ENCODE measurements at regions not wholly inside any gene's neighbourhood (a gene's known extent, or its start where the extent isn't known, plus 50 kb on each side); places are given as distances from the start of the nearest gene placed in this dataset.

DNA sequence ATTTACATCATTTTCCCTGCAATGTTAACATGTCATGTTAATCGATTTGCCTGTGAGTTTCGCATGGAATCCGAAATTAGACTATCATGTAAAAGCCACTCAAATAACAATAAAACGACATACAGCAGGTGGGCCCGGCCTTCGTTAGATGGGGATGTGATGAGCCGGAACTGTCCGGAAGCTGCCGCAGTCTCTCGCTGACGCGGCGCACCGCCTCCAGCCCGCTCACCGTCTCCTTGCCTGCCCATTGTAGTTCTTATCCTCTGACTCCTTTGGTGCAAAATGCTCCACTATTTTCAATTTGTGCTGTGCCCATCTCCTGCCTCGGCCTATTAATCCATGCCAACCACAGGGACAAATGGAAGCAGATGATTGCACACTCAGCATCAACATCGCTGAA is 877.5 kb upstream of the TENM3 start:
- no peaks in the 10 kb centered on the region for H3K36me3 ChIP-seq
- intact Hi-C loops (cut with DNase I) = no loop called here
- DNase-seq (ENCODE audit: extremely low spot score in 2 of 2) = no peak
- no peaks in the 10 kb centered on the region for H3K9me3 ChIP-seq
- no peaks in the 10 kb centered on the region for H3K4me1 ChIP-seq
- TF ChIP-seq POLR2AphosphoS5 (IDR thresholded peaks at IDR 0.05; ENCODE audit: insufficient read depth in 1 of 2, low read depth in 1 of 2) = no peak
- H3K4me3 ChIP-seq = no peak overlapping the region
- no peak overlapping the region for H3K27ac ChIP-seq
- H3K27me3 ChIP-seq = no peaks in the 10 kb centered on the region

- TF ChIP-seq CTCF (IDR thresholded peaks at IDR 0.05) = no peak
- TF ChIP-seq POLR2A (IDR thresholded peaks at IDR 0.05) = no peak
- no peak for TF ChIP-seq POLR2AphosphoS5 (IDR thresholded peaks at IDR 0.05; ENCODE audit: insufficient read depth in 1 of 2, low read depth in 1 of 2)
- Histone ChIP-seq H3K27ac (no peak overlapping the region), H3K4me3 (no peak overlapping the region), H3K36me3 (no peaks in the 10 kb centered on the region), H3K9me3 (no peaks in the 10 kb centered on the region), H3K27me3 (no peaks in the 10 kb centered on the region), H3K4me1 (no peaks in the 10 kb centered on the region)
- DNase-seq (ENCODE audit: extremely low spot score in 2 of 2) = no peak
- intact Hi-C loops (cut with DNase I) = no loop called here
Observed at GRCh38 chr4:181372014-181372413, 871.2 kb upstream of the TENM3 start.

GRCh38 chr4:181376058-181376457 is 867.1 kb upstream of the TENM3 start:
- H3K4me3 ChIP-seq = no peak overlapping the region
- H3K27me3 ChIP-seq = no peaks in the 10 kb centered on the region
- no peak overlapping the region for H3K27ac ChIP-seq
- no peaks in the 10 kb centered on the region for H3K4me1 ChIP-seq
- no peak for DNase-seq (ENCODE audit: extremely low spot score in 2 of 2)
- intact Hi-C loops (cut with DNase I) = no loop called here
- H3K36me3 ChIP-seq = no peaks in the 10 kb centered on the region
- TF ChIP-seq POLR2A (IDR thresholded peaks at IDR 0.05) (no peak), POLR2AphosphoS5 (IDR thresholded peaks at IDR 0.05; ENCODE audit: insufficient read depth in 1 of 2, low read depth in 1 of 2) (no peak), CTCF (IDR thresholded peaks at IDR 0.05) (no peak)
- H3K9me3 ChIP-seq = no peaks in the 10 kb centered on the region

DNA sequence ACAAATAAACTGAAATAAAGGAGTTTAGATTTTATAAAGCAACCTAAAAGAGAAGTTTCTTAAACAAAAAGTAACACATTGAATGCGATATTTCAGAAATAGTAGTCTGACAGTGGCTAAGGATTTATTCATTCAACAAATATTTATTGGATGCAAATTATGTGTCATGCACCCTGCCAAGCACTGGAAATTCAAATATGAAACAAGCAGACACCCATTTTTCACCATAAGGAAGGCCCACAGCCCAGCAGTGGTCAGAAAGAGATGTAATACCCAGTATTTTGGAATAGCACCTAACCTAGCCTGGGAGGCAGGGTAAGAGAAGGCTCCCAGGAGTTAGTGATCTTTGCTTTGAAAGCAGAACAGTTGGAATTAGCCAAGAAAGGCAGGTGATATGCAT is 855.1 kb upstream of the TENM3 start:
- intact Hi-C loops (cut with DNase I) = no loop called here
- H3K27me3 ChIP-seq = no peaks in the 10 kb centered on the region
- TF ChIP-seq POLR2AphosphoS5 (IDR thresholded peaks at IDR 0.05; ENCODE audit: insufficient read depth in 1 of 2, low read depth in 1 of 2) = no peak
- H3K36me3 ChIP-seq = no peaks in the 10 kb centered on the region
- no peak overlapping the region for H3K4me3 ChIP-seq
- H3K27ac ChIP-seq = no peak overlapping the region
- DNase-seq (ENCODE audit: extremely low spot score in 2 of 2) = no peak
- H3K9me3 ChIP-seq = no peaks in the 10 kb centered on the region
- H3K4me1 ChIP-seq = no peaks in the 10 kb centered on the region

DNA sequence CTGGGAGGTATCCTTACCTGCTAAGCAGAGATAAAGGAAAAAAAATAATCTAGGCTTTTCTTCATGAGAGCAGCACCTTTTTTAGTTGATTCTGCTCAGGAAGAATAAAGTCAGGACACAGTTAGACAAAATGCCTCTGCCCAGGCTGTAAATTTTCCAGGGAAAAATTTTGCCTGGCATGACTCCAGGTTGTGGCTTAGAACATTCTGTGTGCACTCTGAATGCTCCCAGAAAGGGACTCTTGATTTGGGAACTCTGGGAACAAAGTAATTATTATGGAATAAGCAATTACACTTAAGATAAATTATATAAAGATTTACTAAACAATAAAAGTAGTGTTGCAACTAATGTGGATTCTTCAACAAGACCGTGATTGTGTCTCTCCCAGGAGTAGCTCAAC is 826.2 kb upstream of the TENM3 start:
- Histone ChIP-seq H3K27me3 (no peaks in the 10 kb centered on the region), H3K36me3 (no peaks in the 10 kb centered on the region), H3K9me3 (no peaks in the 10 kb centered on the region), H3K4me3 (no peak overlapping the region), H3K27ac (no peak overlapping the region), H3K4me1 (no peaks in the 10 kb centered on the region)
- intact Hi-C loops (cut with DNase I) = no loop called here
- DNase-seq (ENCODE audit: extremely low spot score in 2 of 2) = no peak
- TF ChIP-seq POLR2AphosphoS5 (IDR thresholded peaks at IDR 0.05; ENCODE audit: insufficient read depth in 1 of 2, low read depth in 1 of 2) (no peak), CTCF (IDR thresholded peaks at IDR 0.05) (no peak), POLR2A (IDR thresholded peaks at IDR 0.05) (no peak)

DNA sequence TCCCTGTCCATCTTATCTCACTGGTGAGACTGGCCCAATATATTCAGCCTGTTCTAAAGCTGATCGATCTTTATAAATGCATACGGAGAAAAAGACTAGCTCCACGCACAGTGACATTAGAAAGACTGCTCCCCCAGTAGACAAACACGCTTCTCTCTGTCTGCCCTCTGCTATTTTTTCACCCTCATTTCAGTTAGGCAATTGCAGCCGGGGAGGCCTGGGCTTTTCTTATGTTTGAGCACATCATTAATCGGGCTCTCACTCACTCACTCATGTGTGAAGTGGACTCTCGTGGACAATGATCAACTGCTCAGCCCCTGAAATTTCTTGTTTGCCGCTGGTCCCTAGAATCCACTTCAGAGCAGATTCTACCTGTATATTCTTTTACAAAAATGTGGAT is 824.7 kb upstream of the TENM3 start:
- no peaks in the 10 kb centered on the region for H3K36me3 ChIP-seq
- TF ChIP-seq POLR2AphosphoS5 (IDR thresholded peaks at IDR 0.05; ENCODE audit: insufficient read depth in 1 of 2, low read depth in 1 of 2) (no peak), CTCF (IDR thresholded peaks at IDR 0.05) (no peak), POLR2A (IDR thresholded peaks at IDR 0.05) (no peak)
- no peak overlapping the region for H3K4me3 ChIP-seq
- DNase-seq (ENCODE audit: extremely low spot score in 2 of 2) = no peak
- no peak overlapping the region for H3K27ac ChIP-seq
- no peaks in the 10 kb centered on the region for H3K27me3 ChIP-seq
- H3K9me3 ChIP-seq = no peaks in the 10 kb centered on the region
- intact Hi-C loops (cut with DNase I) = no loop called here
- H3K4me1 ChIP-seq = no peaks in the 10 kb centered on the region

All from vagina (tissue), 2 donors.